Neural progenitor cell (in vitro differentiated cells): ENCODE measurements at regions not wholly inside any gene's neighbourhood (a gene's known extent, or its start where the extent isn't known, plus 50 kb on each side); places are given as distances from the start of the nearest gene placed in this dataset.

ENCODE experiments used
- EZH2 ChIP-seq: fragments of 200-600 bp; sonication (generic); IDR thresholded peaks from 2 replicates; pipeline ENCODE4 v1.6.1; 2017; ENCODE audit warnings: antibody characterized with exemption, mild to moderate bottlenecking, moderate library complexity
- EZH2phosphoT487 ChIP-seq: fragments of 200-600 bp; sonication (generic); IDR thresholded peaks from 2 replicates; pipeline ENCODE4 v1.6.1; 2017; ENCODE audit warnings: antibody characterized with exemption
- TF ChIP-seq, protein P1 (sequence below): fragments of 200-600 bp; sonication (generic); IDR thresholded peaks from 2 replicates; pipeline ENCODE4 v1.5.1; 2017; ENCODE audit warnings: antibody characterized with exemption, mild to moderate bottlenecking

DNA sequence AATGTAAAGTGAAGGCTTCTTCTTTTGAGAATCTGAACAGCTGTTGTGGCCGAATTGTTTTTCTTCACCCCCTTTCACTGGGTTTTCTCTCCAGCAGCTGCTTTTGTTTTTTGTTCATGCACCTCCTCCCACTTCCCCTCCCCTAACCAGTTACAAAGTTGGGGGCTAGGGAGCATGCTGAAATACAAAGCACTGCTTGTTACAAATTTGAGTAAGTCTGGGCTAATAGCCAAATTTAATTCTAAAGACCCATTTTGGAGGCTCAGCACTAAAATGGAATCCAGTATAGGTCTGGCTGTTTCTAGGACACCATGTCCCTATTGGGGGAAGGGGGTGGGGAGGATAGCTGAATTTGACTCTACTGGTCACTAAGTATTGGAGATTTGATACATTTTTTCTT lies 89.2 kb upstream of the GPM6B start:
- TF ChIP-seq, protein P1, sequence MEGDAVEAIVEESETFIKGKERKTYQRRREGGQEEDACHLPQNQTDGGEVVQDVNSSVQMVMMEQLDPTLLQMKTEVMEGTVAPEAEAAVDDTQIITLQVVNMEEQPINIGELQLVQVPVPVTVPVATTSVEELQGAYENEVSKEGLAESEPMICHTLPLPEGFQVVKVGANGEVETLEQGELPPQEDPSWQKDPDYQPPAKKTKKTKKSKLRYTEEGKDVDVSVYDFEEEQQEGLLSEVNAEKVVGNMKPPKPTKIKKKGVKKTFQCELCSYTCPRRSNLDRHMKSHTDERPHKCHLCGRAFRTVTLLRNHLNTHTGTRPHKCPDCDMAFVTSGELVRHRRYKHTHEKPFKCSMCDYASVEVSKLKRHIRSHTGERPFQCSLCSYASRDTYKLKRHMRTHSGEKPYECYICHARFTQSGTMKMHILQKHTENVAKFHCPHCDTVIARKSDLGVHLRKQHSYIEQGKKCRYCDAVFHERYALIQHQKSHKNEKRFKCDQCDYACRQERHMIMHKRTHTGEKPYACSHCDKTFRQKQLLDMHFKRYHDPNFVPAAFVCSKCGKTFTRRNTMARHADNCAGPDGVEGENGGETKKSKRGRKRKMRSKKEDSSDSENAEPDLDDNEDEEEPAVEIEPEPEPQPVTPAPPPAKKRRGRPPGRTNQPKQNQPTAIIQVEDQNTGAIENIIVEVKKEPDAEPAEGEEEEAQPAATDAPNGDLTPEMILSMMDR: no peak
- TF ChIP-seq EZH2 (no peak), EZH2phosphoT487 (no peak)
